ENCODE measurements at regions not wholly inside any gene's neighbourhood (a gene's known extent, or its start where the extent isn't known, plus 50 kb on each side); places are given as distances from the start of the nearest gene placed in this dataset.

DNA sequence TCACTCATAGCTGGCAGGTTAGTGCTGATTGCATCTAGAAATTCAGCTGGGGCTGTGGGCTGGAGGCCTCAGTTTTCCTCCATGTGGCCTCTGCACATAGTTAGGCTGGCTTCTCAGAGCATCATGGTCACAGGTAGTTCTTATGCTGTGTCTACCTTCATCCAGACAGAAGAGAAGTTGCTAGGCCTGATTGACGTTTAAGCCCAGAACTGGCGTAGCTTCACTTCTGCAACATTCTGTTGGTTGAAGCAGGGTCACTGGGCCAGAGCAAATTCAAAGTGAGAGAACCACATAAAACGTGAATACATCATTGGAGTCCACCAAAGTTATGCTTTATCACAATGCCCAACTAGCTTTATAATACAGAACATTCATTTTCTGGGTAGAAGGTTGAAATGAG lies 116.0 kb downstream of the SPP2 start:
- TF ChIP-seq, protein P1, sequence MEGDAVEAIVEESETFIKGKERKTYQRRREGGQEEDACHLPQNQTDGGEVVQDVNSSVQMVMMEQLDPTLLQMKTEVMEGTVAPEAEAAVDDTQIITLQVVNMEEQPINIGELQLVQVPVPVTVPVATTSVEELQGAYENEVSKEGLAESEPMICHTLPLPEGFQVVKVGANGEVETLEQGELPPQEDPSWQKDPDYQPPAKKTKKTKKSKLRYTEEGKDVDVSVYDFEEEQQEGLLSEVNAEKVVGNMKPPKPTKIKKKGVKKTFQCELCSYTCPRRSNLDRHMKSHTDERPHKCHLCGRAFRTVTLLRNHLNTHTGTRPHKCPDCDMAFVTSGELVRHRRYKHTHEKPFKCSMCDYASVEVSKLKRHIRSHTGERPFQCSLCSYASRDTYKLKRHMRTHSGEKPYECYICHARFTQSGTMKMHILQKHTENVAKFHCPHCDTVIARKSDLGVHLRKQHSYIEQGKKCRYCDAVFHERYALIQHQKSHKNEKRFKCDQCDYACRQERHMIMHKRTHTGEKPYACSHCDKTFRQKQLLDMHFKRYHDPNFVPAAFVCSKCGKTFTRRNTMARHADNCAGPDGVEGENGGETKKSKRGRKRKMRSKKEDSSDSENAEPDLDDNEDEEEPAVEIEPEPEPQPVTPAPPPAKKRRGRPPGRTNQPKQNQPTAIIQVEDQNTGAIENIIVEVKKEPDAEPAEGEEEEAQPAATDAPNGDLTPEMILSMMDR (conservative IDR thresholded peaks at IDR 0.05; ENCODE audit: low read length), result no peak
- no peak for TF ChIP-seq EZH2phosphoT487 (IDR thresholded peaks at IDR 0.05; ENCODE audit: borderline replicate concordance, low read depth, low read length)
